ENCODE measurements at regions not wholly inside any gene's neighbourhood (a gene's known extent, or its start where the extent isn't known, plus 50 kb on each side); places are given as distances from the start of the nearest gene placed in this dataset. TPM values are rescaled to one million over a fixed set of nuclear protein-coding genes. Genes with fewer than 3 reads are reported as not detected.

- Histone ChIP-seq H3K27me3 (no peaks in the 10 kb centered on the region), H3K36me3 (no peaks in the 10 kb centered on the region), H3K27ac (no peak overlapping the region), H3K4me3 (no peak overlapping the region), H3K4me1 (no peaks in the 10 kb centered on the region), H3K9me3 (no peaks in the 10 kb centered on the region)
- no peak for DNase-seq (ENCODE audit: extremely low spot score in 2 of 2)
- intact Hi-C loops (cut with DNase I) = no loop called here
- no peak for TF ChIP-seq CTCF (IDR thresholded peaks at IDR 0.05)
- no peak for TF ChIP-seq POLR2A (IDR thresholded peaks at IDR 0.05)
- no peak for TF ChIP-seq POLR2AphosphoS5 (IDR thresholded peaks at IDR 0.05; ENCODE audit: insufficient read depth in 1 of 2, low read depth in 1 of 2)
Observed at GRCh38 chrX:6279277-6279909, 50.7 kb upstream of the NLGN4X start.

Small RNAs in the stretch of these regions (microRNA-seq; reads per million reads assigned to microRNA genes)
- gene MIR4770 (ENCODE audit: borderline number of aligned reads, borderline replicate concordance) = not detected

Small RNAs in the stretch of these regions (small RNA-seq; reads per million reads assigned to genes)
- gene MIR4770 = 0.34 reads per million

Measured in vagina (tissue), 2 donors.